HG03175 (cell line): ENCODE measurements at regions not wholly inside any gene's neighbourhood (a gene's known extent, or its start where the extent isn't known, plus 50 kb on each side); places are given as distances from the start of the nearest gene placed in this dataset.
"Not testable (repeated sequence)": the region's sequence is repeated elsewhere in the genome, so short reads cannot be mapped to it uniquely, and the experiment has no call there.

Source experiments
- ATAC-seq: cut with Tn5 transposase; IDR thresholded peaks from one replicate; pipeline ENCODE4 v1.9.1; 2021; ENCODE audit warnings: mild to moderate bottlenecking, moderate library complexity; ENCODE audit not compliant: unreplicated experiment

DNA sequence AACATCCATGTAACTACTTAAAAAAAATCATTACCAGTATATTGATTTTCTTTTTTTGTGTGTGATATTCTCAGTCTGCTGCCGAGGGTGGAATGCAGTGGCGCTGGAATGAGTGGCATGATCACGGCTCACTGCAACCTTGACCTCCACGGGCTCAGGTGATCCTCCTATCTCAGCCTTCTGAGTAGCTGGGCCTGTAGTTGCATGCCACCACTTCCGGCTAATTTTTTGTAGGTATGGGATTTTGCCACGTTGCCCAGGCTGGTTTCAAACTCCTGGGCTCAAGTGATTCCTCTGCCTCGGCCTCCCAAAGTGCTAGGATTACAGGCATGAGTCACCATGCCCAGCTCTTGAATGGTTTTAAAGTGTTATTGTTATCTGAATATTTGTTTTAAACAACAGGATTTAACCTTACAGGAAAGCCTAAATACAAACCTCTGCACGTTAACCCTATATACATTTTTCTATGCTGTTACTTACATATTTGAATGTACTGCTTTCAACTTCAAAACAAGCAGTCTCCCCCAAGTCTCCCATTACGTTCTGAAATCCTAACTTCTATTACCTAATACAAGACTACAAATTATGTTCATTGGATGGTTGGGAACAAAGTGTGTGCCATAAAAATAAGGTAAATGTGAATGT, 61.7 kb downstream of the KPNA2 start:
- ATAC-seq = no peak

- ATAC-seq = not testable (repeated sequence)
Measured at GRCh38 chr17:68099341-68099753, 63.8 kb downstream of the KPNA2 start.

DNA sequence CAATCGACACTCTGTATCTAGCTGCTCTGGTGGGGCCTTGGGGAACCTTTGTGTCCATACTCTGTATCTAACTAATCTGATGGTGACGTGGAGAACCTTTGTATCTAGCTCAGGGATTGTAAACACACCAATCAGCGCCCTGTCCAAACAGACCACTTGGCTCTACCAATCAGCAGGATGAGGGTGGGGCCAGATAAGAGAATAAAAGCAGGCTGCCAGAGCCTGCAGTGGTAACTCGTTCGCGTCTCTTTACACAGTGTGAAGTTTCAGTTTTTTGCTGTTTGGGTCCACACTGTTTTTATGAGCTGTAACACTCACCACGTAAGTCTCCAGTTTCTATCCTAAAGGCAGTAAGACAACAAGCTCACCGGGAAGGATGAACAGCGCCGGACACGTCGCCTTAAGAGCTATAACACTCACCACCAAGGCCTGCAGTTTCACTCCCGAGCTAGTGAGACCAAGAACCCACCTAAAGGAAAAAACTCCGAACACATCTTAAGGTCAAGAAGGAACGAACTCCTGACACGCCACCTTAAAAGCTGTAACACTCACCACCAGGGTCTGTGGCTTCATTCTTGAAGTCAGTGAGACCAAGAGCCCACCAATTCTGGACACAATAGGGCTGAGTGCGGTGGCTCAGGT, 64.6 kb downstream of the KPNA2 start:
- ATAC-seq = no peak

DNA sequence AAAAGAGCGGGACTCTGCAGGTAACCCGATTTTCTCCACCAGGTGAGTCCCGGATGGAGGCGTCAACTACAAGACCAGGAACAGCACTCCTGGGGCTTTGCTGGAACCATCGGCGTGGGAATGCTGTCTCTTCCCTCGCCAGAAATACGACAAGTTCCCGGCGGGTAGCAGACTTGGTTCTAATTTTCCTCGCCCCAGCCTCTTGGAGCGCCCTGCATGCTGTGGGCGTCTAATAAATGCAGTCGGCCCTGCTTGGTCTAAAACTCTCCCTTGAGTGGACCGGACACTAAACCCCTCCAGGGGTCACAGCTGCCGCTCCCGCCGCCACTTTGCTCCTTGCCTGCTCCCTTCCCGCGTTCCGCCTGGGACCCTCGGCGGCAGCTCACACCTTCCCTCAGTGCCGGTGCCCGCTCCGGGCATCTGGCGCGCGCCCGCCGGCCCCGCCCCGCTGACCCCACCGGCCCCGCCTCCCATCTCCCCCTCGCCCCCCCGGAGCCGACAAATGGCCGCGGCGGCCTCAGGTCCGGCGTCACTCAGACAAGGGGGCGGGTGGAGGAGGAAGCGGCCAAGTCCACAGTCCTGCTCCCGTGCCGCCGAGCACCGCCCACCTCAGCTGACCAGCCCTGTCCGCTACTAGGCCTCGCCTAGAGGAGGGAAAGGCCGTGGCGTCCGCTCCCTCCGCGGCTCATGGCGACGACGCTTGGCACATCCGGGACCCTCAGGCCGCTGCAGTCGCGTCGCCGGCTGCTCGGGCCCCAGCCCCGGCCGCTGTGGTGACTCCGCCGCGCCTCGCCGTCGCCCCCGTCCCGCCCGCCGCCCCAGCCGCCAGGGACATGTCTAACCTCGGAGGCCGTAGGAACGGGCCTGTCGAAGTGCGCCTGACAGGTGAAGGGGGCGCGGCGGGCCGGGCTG, 65.8 kb downstream of the KPNA2 start:
- ATAC-seq = peak; percentile 66

- ATAC-seq = no peak
Measured at GRCh38 chr17:68101987-68102314, 66.4 kb downstream of the KPNA2 start.

DNA sequence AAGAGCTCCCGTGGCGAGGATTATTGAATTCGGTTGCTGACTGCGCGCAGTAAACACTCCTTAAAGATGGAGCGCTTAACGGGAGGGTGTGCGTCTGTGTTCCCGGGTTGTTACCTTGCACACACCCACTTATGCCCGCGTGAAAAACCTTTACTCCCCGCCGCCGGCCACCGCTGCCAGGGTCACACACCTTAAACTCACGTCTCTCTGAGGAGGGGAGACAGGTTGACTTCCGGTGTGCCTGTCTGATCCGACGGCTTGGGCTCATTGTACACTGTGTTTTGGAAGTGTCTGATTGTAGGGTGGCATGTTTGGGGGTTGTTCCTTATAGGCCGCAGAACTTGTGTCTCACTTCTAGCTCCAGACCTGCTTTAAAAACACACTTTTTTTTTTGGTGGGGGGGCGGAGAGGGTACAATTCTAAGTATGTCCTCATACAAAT, 66.8 kb downstream of the KPNA2 start:
- ATAC-seq = no peak

- ATAC-seq = no peak
Measured at GRCh38 chr17:68103148-68103547, 67.6 kb downstream of the KPNA2 start.

GRCh38 chr17:68106085-68106484, 70.5 kb downstream of the KPNA2 start:
- ATAC-seq = no peak

DNA sequence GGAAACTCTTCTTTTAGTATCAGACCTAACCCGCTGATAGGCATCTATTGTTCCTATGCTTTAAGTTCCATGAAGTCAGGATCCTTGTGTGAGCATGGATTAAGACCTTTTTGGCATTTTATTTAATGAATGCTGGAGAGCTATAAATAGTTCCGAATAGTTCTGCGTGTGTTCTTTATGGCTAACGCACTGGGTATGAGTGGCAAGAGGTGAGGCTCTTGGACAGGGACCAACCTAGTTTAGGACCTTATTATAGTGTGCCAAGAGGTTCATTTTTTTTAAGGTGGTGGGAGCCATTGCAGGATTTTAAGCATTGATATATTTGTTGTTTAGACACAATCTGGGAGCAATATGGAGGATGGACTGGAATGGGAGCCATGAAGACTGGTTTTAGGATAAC, 71.8 kb downstream of the KPNA2 start:
- no peak for ATAC-seq

DNA sequence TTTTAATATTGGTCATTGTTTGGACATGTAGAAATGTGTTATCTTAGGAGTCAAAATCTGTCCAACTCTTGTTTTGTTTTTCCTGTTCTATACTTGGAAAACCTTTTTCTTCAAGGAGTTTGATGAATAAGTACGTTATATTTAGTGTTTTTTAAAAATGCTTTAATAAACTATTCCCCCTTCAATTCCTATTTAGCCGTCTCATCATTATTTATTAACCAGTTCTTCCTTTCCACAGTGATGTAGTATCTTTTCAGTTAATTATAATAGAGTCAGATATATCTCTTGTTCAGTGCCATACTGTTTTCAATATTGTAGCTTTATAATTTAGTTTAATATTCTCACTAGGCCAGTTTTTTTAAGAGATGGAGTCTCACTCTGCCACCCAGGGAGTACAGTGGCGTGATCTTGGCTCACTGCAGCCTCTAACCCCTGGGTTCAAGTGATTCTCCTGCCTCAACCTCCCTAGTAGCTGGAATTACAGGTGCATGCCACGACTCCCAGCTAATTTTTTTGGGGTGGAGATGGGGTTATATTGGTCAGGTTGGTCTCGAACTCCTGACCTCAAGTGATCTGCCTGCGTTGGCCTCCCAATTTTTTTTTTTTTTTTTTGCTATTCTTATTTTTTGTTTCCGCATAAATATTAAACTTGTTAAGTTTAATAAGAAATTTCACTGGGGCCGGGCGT, 72.9 kb downstream of the KPNA2 start:
- ATAC-seq = no peak

DNA sequence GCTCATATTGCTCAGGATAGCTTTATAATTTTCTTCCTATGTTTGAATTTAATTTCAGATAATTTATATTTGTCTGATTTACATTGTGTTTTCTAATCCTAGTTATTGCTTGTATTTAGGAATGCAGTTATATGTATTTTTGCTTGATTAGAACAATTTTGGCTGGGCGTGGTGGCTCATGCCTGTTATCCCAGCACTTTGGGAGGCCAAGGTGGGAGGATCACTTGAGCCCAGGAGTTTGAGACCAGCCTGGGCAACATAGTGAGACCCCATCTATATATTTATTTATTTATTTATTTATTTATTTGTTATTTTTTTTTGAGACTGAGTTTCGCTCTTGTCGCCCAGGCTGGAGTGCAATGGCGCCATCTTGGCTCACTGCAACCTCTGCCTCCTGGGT, 73.9 kb downstream of the KPNA2 start:
- not testable (repeated sequence) for ATAC-seq

- not testable (repeated sequence) for ATAC-seq
Measured at GRCh38 chr17:68116211-68116610, 80.7 kb downstream of the KPNA2 start.

GRCh38 chr17:68122587-68122986, 87.1 kb downstream of the KPNA2 start:
- ATAC-seq = no peak

DNA sequence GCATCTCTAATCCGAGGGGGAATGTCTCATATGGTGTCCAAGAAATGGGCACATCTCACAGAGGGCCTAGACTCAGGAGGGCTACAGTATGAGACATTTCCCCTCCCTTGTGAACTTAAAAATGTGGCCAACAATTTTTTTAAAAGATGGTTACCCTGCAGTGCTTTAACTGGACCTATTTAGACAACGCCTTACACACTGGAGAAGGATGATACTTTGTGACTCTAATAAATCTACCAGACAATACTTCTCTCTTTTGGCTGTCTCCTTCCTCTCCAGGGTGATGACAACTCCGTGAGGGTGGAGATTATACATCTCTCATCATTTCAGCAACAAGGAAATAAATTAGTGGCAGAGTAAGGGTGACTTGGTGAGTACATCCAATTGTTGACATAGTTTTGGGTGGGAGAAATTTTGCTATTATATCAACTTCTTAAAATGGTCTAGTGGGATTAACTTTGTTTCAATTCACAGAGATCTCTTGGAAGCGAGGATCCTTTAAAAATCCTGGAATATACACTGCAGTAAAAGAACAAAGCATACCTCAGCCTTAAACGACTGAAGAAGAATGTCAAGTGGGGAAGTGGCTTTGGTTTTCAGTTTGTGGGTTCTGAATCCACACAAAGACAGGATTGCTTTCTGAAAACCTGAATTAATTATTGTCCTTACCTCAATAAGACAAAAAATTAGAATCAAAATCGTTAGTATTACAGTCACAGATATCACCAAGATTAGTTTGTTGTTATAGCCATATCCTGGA, 89.8 kb downstream of the KPNA2 start:
- no peak for ATAC-seq

GRCh38 chr17:68127914-68128313, 92.4 kb downstream of the KPNA2 start:
- ATAC-seq = no peak

GRCh38 chr17:68131456-68131855, 95.9 kb downstream of the KPNA2 start:
- no peak for ATAC-seq

DNA sequence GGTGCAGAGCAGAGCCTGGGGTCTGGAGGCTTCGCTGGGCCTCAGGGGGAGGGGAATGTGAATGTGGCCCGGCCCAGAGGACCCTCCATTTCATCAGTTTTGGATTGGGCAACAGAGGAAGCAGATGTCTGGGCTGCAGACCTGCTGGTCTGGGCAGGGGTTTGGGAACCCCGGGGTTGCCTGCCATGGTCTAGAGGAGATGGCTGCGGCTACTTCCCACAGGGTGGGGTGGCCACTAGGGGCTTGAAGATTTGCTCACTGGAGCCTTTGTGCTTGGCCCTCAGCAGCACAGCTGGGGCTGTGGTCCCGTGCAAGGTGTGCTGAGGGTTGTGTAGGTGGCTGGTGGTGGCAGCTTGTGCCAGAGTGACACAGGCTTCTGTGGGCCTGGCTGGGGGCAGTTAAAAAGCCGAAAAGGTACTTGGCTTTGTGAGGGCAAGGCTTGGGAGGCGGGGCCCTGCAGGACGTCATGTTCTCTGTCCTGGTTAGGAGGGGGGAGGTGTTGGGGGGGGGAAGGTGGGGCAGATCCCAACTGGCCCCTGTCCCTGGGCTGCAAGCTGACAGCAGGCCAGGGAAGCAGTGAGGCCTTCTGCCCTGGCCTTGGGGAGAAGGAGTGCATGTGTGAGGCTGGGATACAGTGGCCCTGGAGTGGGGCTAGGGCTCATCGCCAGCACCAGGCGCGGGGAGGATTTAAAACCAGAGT, 98.0 kb downstream of the KPNA2 start:
- no peak for ATAC-seq

- no peak for ATAC-seq
Measured at GRCh38 chr17:68134046-68134637, 98.6 kb downstream of the KPNA2 start.

GRCh38 chr17:68134731-68135130, 99.2 kb downstream of the KPNA2 start:
- no peak for ATAC-seq
